Islet precursor cell (in vitro differentiated cells): ENCODE measurements at regions not wholly inside any gene's neighbourhood (a gene's known extent, or its start where the extent isn't known, plus 50 kb on each side); places are given as distances from the start of the nearest gene placed in this dataset.

ENCODE experiments used
- DNase-seq: peaks from one replicate; pipeline ENCODE4 v3.0.0-alpha.2; 2018

DNA sequence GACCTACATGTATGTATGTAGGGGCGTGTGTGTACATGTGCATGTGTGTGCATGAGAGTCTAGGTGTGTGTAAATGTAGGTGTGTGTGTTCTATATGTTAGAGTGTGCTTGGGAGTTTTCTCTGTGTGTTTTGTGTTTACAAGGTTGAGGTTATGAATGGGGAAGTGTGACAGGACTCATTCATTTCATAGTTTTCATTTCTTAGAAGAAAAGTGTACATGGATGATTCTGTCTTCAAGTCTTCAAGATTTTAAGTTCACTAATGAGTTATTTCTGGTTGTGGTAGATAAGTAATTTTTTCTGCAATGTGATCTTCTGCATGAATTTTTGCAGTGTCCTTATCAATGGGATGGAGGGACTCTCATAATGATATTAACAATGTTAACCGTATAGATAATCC lies 118.2 kb upstream of the SLC10A2 start:
- no peak for DNase-seq

DNA sequence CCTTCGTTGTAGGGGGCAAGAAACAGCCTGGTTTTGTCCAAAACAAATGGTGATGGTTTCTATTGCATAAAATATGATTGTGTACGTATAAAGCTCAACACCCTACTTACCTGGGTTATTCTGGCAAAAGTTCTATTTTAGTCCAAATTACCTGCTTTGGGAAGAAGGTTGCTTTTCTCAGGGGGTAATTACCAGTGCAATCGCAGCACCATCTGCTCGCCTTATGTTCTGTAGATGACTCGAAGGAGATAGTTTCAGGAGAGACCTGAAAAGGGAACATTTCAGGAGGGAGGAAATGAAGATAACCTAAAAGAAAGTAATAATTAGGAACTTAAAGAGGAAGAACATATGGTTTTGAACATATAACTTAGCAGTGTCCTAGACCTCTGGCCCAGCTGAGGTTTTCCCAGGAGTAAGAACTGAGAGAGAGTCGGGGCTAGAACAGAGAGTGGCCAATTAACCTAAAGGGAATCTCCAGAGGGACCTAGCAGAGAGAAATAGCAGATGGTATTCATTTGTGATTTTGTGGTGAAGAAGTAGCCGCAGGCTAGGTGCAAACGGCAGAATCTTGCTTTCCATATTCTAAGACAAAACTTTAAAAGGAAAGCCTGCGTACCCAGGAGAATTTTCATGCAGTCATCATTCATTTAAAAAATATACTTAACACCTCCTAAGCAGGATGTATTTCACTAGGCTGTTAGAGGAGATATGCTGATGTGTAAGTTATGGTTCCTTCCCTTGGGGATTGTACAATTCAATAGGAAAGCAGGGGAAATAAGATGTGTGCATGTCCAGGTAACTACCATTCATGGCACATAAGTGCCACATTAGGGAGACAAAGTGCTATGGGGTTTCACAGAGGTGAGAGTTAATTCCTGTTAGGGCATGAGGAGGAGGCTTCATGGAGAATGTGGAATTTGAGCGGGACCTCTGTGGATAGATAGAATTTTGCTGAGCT lies 113.0 kb upstream of the SLC10A2 start:
- DNase-seq = no peak

DNA sequence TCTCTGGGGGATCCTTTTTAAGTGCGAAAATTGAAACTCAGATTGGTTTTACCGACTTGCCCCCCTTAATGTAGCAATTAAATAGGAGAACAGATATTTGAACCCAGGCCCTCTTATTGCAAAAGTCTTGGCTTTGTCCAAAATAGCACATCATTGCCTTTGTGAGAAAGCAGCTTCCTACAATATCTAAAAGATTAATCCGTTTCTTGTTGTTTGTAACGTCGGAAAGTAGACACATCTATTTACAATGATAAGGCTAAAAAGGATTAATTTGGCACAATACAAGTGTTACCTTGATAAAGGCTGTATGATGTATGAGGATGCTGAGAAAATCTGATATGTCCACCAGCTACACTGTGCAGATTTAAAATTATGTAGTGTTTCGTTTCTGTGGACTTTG lies 108.7 kb upstream of the SLC10A2 start:
- DNase-seq = no peak

DNA sequence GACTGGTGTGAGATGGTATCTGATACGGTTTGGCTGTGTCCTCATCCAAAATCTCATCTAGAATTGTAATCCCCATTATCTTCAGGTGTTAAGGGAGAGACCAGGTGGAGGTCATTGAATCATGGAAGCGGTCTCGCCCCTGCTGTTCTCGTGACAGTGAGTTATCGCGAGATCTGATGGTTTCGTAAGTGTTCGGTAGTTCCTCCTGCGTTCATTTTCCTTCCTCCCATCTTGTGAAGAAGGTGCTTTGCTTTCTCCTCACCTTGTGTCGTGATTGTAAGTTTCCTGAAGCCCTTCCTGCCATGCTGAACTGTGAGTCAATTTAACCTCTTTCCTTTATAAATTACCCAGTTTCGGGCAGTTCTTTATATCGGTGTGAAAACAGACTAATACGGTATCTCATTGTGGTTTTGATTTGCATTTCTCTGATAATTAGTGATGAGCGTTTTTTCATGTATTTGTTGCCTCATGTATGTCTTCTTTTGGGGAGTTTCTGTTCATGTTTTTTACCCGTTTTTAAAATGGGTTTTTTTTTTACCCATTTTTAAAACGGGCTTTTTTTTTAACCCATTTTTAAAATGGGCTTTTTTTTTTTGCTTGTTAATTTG lies 102.8 kb upstream of the SLC10A2 start:
- DNase-seq = no peak

DNA sequence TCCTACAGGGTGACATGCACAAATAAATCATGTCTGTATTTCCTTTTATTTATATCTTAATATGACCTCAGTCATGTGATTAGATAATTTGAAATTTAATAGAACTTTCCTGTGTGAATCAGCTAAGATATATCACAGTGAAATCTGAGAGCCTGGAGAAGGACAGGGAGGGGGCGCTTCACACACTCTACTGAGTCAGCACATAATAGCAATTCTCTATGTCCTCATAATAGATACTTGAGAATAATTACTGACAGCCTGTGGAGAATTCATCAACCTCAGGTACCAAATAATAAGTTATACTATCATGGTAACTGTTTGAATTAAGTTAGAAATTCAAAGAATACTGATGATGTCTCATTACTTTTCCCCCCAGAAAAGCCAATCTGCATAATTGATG lies 98.0 kb upstream of the SLC10A2 start:
- no peak for DNase-seq

DNA sequence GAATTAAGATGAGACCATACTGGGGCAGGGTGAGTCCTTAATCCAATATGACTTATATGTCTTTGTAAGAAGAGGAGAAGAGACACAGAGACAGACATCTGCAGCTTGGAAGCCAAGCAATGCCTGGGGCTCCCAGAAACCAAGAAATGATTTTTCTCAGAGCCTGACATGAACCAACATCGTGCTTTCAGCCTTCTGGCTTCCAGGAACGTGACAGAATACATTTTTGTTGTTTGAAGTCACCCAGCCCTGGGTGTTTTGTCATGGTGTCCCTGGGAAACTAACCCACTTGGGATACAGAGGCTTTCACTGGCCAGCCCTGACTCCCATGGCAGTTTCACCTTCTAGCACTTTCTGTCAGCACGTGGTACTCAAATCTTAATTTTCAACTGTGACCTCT lies 95.3 kb upstream of the SLC10A2 start:
- no peak for DNase-seq

DNA sequence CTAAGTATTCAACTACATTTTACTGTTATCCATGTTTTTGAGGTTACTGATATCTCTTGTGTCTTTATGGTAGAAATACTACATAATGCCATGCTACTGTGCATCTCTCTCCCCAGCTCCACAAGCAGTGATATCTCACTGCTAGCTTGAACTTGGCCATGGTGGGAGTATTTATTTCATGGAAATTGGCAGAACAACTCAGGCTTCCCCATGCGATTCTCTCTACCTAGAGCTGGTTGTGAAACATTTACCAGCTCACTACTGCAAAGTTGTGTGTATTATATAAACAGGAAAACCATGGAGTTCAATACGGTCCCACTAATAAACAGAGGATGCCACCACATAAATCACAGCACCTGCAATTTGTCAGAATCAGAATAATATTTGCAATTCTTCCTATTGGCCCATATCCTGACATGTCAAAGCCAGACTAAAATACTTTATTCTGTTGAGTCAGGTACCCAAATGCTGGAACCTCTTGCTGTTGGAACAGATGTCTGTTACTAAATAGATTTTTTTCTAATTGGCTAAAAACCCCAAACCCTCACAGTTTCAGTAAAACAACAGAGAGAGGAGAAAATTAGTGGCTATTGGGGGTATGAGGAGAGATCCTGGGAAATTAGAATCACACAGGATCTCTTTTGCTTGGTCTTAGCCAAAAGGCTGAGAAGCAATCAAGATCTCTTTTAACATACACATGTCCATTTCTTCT lies 91.4 kb upstream of the SLC10A2 start:
- no peak for DNase-seq

DNA sequence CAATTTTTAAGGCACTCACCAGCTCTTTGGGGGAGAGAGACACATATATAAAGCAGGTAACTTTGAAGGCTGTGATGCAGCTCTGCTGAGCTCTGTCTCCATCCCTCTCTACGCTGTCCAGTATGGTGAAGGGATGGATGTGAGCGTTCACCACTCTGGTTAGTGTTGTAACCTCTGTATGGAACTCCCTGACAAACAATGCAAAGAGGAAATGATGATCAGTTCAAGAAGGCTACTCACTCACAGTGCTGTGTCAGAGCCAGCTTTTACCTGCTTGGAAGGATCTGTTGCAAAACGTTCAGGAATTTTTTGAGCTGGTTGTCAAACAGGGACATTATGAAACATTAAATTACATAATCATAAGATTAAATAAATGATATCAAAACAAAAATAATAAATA lies 90.8 kb upstream of the SLC10A2 start:
- no peak for DNase-seq

DNA sequence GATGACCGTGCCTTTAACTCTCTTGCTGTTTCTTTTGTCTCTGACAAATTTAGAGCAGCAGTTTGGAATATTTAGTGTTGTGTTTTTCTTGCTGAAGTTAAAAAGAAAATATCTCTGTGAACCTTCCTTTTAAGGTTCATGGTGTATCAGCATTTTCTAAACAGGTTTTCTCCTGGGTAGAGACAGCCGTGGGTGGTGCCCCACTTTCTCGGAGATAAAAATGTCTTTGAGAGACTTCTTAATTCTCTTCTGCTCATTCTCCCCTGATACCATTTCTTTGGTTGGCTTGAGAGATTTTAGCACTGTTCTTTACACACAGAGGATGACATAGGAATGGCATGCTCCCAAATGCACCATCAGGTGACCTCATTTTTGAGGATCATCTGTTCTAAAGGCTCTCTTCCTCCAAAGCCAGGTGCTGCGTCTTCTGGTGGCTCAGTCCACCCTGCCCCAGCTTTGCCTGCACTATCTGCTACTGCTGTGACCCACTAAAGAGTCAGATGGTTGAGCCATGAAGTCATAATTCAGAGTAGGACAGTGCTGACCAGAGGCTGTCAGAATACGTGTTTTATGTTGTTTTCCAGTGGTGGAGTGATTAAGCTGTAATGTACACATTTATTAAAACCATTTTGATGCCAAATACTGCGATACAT lies 90.3 kb upstream of the SLC10A2 start:
- no peak for DNase-seq

DNA sequence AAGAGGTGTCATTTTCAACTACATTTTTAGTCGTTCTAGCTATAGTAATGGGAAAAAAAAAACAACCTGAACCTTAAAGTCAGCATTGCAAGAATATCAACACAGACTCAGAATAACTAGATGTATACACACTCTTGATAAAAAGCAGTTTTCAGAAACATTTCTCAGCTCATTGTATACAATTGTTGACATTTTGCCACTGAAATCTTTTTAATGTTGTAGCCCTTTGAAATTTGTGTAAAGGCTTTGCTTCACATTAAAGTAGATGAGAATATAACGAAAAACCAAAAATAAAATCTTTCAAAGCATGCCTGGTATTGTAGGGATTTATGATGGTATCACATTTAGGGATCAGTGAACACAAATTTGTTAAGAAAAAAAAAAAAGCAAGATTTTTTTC lies 87.2 kb upstream of the SLC10A2 start:
- no peak for DNase-seq

DNA sequence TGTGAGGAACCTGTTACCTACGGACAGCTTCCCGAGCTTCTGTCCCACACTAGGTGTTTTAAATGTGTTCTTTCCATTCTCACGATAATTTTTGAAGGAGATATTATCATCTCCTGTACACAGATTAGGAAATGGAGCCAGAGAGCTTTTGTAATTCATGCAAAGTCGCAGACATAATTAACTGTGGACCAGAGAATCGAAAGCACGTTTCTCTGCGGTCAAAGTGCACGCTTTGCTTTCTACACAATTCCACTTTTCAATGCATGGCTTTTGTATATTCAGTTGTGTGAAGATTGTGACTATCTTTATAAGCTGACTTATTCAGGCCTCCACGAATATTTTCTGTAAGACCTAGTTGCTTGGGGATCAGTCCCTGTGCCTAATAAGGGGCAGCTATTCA lies 81.7 kb upstream of the SLC10A2 start:
- no peak for DNase-seq

DNA sequence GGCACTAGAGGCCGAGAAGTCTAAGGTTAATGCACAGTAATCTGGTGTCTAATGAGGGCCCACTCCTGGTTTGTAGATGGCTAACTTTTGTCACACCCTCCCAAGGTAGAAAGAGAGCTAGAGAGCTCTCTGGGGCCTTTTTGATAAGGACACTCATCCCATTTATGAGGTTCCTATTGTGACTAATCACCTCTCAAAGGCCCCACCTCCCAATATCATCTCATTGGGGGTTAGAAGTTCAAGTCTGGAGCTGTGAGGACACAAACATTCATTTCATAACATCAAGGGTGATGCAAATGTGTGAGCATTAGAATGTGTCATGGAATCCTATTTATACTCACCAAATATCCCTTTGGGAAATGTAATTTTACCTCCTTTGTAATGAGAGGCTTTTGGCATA lies 79.2 kb upstream of the SLC10A2 start:
- no peak for DNase-seq

DNA sequence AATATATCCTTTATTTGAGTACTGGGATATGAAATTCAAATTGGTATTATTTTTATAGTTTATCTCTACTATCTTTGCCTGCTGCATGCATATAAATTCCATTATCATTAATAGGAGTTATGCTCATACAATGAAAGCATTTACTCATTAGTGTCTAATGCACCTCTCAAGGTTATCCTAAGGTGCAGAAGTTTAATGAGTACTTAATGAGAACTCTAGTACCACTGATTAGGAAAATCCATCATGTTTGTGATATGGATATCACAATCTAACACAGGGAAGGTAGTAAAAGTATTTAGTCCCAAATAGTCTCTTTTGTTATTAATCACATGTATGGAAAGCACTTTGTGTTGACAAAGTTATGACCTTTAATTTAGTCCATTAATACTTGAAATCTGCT lies 77.2 kb upstream of the SLC10A2 start:
- DNase-seq = no peak

DNA sequence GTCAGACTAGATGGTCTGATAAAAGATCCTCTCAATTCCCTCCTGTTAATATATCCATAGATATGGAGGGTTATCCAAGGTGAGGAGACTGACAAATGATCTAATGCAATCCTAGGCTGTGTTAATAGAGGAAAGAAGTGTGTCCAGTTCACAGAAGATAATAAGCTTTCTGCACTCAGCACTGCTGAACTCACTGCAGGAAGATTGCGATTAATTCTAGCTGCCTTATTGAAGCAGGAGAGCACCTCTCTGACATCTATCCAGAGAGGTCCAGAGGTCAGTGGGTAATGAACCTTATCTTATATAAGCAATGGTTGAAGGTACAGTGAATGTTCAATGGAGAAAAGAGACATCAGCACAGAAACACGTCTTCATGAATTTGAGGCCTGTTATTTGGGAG lies 75.9 kb upstream of the SLC10A2 start:
- DNase-seq = no peak

DNA sequence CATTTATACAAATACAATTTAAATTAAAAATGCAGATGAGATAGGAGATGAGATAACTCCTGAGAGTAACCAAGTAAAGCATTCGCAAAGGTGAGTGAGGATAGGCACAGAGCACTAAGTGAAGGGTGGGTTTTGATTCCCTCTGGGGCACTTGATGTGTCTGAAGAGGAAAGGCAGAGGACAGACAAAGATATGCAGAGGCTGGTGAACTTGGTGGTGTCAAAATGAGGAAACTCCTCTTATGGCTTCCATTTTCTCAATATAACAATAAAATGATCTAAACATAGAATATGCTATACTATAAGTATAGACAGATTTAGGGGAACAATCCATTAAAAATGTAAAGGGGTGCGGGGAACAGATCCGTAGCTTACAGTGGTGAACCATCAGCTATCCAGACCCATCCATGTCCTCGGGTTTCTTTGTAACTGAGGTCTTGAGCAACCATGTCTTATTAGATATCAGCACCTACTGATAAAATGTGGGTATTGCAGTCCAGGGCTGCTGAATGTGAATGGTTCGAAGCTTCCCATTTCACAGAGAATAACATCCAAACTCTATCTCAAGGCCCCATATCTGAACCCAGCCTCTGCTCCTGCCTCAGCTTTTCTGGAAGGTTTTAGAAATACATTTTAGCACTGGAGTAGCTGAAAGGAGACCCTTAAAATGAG lies 73.9 kb upstream of the SLC10A2 start:
- DNase-seq = no peak

DNA sequence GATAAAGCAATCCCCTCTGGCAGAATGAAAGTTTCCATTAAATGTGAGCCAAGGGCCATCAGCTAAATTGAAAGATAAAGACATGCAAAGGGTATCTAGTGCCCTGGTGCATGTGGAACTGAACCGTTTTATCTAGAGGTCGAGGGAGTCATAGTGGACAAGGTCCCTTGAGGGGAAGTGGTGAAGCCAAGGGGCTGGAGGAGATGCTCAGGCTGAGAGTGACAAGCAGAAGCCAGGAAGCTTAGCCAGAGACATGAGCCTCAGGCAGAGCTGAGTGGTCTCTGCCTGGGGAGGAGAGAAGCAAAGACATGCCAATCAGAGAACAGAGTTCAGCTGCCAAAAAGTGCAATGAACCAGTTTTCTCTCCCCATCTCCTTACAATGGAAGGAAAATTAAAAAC lies 68.1 kb upstream of the SLC10A2 start:
- DNase-seq = no peak

DNA sequence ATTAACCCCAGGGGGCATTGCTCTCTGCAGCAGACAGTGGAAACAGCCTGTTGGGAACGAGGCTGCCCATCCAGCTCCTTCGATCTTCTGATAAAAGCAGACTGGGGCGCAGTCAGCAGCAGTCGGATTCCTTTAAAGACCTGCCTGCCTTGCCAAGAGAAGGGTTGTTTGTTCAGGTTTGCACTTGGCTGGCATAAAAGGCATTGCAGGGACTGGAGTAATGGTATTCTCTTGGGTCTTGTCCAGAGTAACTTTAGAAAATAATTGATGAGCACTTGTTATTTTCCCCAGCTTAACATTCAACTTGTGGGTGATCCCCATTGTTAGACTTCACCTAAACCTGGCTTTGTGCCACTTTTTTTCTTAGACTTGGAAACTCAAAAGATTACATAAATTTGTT lies 67.3 kb upstream of the SLC10A2 start:
- no peak for DNase-seq

DNA sequence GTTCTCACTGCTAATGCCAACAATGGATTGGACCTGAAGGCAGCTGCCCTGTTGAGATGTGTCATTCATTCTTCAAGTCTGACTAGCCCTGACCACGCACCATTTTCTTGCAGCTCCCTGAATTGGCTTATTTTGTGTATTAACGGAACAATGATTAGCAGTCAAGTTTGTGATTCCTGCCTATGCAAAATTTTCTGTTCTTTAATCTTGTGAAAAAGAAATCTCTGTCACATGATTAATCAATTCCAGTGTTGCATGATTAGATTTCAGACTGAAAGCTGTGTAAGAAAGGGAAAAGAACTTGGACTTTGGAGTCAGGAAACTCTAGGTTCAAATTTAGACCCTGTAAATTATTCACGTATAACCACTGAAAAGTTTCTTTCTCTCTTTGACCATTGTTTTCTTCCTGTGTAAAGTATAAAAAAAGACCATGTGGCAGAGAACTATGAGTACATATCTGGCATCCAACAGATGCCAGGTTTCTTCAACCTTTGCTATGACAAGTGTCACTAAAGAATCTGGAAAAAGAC lies 64.5 kb upstream of the SLC10A2 start:
- DNase-seq = no peak

DNA sequence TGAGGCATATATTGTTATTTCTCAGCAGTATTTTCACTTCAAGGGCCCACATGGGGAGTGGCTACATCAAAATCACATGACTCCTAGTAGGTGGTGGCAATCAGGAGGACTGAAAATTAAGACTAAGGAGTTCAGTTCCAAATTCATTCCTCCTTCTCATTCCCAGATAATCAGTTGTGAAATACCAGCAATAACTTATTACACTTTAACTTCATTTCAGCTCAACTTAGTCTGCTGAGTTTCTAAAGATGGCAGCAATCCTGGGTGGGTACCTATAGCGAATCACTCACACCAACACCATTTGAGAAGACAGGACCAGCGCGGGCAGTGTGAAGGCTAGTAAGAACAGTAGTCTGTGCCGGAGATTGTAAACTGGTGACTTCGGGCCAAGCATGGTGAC lies 63.9 kb upstream of the SLC10A2 start:
- no peak for DNase-seq
